Stimulated activated CD8-positive, alpha-beta memory T cell treated with anti-CD3 and anti-CD28 coated beads, Interleukin-7, amount 100 ng/mL, for 24 hours (primary cell): ENCODE measurements at regions not wholly inside any gene's neighbourhood (a gene's known extent, or its start where the extent isn't known, plus 50 kb on each side); places are given as distances from the start of the nearest gene placed in this dataset.

Experiments used
- DNase-seq: peaks from one replicate; pipeline ENCODE4 v3.0.0-alpha.2; 2020; ENCODE audit warnings: low read depth

DNA sequence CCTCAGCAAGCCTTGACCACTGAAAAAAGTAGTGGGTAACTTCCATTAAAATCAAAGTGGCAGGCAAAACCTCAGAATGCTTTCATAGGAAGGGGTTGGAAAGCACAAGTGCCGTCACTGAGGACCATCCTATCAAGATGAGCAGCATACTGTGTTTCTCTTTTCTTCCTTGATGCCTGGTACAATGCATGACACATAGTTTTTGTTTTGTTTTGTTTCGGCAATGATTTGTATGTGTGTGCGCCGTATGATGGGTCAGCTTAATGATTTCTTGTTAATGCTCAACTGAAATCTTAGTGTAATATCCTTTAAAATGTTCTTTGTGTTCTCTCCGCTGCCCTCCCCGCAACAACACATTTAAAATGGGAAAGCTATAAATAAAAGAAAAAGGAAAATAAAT, 476.4 kb upstream of the KCNMB2 start:
- no peak for DNase-seq

DNA sequence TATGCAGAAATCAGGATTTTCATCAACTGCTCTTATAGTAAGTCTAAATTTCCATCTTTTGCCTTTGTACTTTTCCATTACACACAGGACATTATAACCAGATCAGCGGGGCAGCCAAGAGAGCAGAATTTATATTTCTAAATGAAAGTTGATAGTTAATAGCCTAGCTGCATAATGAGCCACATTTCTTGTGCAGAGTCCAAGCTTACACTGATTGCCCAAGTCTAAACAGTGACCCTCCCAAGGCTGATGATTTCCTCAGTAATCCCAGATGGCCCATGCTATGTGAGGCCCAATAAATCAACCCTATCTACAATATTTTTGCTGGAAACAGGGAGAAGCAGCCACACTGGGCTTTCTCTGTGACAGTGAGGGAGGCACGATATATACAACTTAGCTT, 475.8 kb upstream of the KCNMB2 start:
- DNase-seq, result no peak

DNA sequence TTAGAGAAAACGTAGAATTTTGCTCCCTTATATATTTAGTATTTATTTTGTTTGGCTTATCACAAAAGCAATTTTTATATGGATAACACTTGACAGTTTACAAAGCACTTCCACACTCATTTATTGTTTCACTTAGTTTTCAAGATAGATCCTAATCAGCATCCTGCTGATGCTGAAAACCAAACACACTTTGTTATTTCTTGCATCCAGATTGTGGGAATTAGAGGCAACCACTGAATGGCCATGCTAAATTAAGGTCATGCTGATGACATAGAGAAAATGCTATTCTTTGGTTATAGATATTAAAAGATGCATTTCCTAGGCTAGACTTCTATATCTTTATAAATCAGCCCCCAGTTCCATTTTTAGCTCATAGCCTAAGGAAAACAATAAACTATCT, 474.1 kb upstream of the KCNMB2 start:
- no peak for DNase-seq

DNA sequence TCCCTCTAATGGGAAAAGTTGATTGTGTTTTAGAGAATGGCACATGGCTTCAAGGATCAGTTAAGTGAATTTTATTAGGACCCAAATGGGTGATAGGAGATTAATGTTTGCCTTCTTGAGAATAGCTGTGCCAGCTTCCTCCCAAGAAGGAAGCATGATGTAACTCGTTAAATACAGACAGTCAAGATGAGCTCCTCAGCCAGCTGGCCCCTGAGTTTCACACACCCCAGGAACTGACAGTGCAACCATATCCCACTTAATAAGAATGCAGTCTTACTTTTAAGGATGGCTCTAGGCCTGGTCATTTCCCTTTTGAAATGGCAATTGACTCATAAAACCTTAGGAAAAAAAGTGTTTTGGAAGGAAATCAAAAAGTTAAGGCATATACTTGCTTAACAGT, 472.8 kb upstream of the KCNMB2 start:
- DNase-seq, result no peak

DNA sequence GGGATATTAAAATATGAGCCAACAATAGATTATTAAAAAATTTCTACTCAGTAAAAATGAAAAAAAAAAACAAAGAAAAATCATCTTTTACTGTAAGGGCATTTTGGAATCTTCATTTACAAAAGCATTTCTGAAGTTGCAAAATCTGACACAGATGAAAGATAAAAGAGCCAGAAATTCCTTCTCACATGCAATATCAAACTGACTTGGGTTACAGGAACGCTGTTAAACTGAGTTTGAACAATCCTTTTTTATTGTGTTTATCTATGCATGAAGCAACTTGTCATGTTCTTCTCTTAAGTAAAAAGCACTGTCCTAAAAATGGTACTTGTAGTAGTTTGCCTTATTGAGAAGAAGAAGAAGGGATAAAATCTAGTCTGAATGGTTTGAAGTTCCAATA, 468.5 kb upstream of the KCNMB2 start:
- no peak for DNase-seq

DNA sequence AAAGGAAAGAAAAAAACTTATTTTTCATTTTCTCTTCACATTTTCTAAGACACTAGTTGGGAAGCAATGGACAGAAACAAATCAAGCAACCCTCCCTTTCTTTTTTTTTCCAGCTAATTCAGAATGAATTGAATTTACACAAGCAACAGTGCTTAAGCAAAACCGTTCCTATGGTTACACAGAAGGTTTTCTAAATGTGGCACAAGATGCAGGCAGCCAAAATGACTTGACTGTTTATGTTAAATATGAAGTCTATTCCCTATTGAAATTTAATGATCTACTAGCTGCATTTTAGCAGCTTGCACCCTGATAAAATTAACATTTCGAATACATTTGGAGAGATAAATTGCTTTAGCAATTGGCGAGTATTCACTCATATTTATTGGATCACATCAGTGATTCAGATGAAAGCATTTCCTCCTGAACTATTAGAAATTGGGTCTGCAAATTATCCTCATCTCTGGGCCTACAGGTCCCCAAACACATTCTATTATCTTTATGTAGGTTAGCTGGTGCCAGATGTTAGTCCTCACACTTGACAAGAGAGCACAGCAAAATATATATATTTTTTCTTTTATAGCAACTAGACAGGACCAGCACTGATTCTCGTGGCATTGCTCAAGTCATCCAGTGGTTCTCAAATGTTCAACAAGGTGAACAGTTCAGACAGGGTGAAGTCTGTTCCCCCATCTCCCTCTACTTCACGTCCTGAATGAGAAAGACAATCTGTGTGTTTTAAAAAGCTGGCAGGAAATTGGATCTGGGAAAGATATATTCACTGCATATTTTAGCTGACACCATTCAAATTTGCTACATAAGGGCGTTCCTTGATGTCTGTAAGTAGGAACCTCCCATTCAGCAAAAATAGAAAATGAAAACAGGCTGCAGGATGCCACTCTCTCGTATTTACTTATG, 463.6 kb upstream of the KCNMB2 start:
- DNase-seq, result no peak

DNA sequence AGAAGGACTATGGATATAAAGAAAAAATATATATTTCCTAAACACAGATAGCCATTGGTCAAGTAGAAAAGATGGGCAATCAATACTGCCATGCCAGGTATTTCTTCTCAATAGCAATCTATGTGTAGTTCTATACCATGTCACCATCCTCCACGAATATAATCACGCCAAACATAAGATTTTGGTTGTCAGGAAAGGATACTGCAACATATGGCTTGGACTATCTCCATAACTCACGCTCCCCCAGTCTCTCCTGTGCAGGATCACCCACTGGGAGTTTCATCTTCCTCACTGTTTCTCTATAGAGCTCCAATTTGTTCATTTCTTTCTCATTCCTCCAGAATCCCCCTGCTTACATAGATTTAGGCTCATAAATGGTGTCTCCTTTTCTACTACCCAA, 462.9 kb upstream of the KCNMB2 start:
- no peak for DNase-seq

DNA sequence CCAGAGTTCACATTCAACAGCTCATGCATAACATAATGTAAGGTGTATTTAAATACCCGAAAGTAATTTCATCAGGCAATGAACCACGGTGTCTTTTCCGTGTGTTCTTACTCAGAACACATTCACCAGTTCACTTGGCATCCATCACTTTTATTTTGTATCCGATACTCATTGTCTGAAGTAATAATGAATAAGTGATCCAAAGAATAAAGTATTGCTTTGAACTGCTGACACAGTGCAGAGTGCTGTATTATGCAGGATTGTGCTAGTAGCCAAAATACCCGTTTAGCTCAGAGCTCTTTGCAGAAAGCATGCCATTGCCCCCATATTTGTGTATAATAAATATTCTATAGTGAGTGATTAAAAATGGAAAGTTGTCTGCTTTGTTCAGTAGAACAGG, 460.9 kb upstream of the KCNMB2 start:
- DNase-seq, result no peak

DNA sequence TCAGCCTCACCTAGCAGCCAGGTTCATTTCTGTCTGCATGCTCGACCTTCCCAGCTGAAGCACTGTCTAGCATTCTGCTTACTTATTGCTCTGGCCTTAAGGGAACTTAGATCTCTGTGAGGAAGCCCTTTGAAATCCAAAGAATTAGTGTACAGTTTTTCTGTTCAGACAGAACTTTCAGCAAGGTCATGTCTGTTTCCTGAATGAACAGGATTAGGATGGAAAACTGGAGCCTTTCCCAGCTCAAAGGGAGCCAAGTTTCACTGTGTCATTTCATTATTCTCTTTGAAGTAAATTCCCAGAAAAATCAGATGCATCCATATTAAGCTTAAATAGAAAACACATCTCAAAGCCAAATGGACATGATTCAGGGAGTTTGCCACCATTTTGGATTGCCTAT, 457.3 kb upstream of the KCNMB2 start:
- DNase-seq, result no peak

DNA sequence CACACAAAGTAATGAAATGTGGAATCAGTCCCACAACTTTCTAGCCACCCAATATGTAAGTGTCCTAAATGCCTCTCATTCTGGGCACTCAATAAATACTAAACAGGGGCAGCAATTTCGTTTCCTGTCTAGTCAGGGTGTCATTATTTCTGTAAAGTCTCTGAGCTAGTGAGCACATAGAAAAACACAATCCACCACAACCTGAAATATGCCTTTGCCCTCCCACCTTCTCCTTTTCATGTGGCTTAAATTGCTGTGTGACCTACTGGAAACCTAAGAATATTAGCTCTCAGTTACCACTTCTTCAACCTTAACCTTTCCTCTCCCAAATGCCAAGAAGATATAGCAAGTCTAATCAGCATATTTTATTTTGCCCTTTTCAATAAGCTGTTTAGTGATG, 456.3 kb upstream of the KCNMB2 start:
- DNase-seq, result no peak

DNA sequence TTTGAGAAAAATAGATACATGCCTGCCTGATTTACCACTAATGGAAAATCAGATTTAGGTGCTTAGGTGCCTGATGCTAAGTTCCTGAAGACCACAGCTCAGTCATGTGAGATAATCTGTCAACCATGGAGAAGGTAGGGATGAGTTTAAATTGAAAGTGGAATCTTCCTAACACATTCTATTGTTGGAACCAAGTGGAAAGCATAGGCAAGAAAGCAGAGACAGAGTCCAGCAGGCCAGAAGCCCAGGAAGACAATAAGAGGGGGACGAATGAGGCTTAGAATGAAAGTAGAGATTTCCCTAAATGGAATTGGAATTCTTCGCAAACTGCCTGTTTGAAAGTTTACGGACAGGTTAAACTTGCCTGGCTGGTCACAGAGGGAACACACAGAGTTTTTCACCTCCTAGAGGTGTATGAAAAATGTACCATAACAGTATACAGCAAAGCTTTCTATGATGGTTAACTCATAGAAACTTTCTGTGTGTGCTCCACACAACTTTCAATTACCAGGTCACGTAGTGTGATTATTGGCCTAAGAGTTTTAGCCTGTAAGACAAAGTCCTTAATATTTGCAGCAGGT, 453.8 kb upstream of the KCNMB2 start:
- no peak for DNase-seq

DNA sequence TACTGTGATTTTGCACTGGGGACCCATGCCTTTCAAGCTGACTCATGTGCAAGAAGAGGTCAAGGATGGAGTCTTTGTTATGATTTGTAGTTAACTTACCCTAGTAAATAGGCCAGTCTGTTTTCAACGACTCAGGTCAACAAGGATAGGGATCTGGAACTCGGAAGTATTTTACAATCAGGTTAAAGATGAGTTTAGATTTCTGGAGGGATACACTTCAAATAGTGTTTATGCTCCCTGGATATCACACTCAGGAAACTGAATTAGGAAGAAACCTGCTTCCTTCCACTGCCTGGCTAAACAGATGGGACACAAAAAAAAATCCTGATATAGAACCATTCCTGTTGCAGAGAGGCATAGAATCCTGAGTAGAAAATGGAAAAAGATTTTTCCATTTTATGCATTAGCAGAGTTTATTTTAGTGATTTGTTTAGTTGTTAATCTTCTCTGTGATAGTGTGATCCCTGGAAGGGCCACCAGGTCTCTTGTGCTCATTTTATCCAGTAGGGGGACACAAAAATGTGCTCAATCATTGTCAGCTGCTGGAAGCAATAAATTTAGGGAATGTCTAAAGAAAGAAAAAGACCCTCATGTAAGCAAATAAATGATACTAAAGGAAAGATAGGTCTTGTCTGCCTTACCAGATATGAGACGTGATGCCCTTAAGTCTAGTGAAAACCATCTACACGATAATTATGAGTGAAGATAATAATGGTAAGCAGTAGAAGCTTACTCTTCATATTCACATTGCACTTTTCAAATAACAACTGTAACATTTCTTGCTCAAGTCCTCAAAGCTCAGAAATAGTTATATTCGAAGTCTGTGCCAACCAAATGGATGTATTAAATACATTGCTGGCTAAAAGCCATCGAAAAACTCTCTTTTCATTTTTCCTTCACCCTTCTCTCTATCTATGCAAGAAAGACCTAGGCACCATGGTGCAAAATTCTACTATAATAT, 452.1 kb upstream of the KCNMB2 start:
- no peak for DNase-seq

DNA sequence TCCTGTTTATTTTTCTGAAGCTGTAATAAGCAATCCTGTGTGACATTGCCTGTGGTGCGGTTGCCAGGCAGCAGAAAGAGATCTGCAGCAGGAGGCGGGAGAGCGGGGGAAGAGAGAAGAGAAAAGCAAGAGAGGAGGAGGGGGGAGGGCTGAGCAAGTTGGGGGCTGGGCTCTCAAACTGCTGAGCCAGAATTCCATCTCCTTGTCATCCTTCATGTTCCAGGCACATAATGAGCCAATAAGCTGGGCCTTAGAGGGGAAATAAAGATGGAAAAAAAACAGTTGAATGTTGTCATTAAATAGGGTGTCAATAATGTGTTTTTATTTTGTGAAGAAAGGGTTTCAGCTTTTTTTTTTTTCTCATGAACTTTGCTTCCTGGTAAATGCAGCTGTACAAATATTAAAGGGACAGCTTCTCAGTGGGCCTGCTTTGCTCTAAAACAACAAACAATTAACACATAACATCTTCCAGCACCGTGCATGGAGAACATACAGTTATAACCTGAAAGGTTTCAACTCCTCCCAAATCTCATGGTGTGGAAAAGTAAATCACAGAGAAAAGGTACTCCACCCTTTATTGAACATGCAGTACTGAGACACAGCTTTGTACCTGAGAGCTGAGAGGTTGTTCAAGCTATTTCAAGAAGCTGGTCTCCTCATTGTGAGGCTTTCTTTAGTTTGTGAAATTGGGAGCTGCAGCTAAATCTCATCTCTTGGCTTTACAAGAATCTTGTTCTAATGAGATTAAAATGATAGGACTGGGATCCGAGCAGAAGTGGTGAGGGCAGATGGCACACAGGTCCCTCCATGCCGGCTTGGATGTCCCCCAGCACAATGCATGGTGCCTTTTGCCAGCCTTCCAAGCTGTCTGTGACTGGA, 451.1 kb upstream of the KCNMB2 start:
- no peak for DNase-seq

DNA sequence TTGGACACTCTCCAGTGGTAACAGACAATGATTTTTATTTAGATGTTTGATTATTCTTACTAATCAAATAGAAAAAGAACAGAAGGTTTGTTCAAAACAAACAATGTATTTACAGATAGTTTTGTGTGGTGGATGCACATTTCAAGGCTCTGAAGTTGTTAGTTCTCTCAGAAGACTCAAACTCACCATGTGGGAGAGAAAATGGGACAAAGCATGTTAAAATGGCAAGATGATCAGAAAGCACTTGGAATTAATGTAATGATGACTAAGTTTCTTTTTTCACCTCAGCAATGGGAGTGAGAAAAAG, 450.5 kb upstream of the KCNMB2 start:
- DNase-seq, result no peak

DNA sequence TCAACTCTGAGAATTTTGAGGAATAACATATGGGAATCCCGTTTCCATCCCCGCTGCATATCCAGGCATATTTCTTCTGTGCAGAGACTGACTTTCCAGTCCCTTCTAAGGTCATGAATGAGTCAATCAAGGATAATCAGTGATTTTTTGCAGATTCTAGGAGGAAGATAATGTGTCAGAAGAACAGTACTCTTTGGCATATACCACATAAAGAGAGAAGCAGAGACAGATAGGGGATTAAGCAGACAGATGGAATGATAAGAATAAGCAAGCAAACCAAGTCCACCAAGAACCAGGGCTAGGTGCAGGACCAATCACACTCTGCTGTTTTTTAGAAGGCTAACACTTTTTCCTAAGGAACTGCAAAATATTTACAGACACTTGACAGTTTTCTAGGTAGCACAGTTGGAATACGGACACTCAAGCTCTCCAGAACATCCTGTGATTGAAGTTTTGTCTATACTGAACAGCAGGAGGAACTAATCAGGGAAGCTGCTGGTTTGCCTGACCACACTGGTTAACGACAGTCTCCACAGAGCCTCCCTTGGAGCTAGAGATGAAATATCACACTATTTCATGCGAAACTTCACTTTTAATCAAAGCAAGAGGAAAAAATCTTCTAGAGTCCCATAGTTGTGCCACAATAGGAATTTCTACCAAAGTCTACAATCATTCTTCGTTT, 450.0 kb upstream of the KCNMB2 start:
- DNase-seq, result no peak

DNA sequence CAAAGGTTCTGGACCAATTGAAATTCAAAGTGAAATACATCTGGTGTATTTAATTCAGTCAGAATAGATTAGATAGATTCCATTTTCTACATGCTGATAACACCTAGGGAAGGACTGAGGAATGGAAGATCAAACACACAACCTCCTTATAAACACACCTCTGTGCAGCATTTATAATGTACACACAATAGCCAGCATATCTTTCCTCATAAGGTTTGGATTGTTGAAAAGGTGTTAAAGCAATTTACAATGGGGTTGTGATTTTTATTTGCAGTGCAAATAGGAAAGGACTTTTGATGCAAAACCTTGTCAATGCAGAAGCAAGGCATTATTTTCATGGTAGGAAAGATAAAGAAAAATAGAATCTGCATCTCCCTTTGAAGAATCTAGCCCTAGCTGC, 448.9 kb upstream of the KCNMB2 start:
- no peak for DNase-seq

DNA sequence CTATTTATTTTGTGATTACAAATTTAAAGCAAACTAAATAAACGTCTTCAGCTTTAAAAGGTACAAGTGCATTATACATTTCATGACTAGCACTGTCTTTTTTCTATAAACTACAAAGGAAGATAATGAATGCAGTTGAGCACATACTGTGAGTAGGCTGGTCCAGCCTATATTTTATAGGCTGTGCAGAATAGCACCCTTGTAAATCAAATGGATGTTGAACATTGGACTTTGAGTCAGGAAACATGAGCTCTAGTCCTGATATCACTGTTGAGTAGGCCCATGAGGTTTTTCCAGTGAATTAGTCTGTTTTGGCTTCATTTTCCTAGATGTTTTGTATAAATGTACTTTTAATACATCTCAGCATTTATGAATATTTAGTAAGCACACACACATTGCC, 447.3 kb upstream of the KCNMB2 start:
- DNase-seq, result no peak

DNA sequence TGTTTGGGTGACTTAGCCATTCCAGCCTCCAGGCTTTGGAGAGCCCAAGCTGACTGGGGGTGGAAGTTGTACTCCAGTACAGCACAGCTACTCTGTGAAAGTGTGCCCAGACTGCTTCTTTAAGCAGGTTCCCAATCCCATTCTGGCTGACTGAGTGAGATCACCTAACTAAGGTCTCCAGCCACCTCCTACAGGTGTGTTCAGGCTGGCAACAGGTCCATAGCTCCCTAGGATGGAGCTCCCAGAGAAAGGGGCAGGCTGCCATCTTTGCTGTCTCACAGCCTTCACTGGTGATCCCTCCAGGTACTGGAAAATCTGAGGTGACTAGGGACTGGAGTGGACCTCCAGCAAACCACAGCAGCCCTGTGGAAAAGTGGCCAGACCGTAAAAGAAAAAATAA, 445.3 kb upstream of the KCNMB2 start:
- DNase-seq, result no peak

DNA sequence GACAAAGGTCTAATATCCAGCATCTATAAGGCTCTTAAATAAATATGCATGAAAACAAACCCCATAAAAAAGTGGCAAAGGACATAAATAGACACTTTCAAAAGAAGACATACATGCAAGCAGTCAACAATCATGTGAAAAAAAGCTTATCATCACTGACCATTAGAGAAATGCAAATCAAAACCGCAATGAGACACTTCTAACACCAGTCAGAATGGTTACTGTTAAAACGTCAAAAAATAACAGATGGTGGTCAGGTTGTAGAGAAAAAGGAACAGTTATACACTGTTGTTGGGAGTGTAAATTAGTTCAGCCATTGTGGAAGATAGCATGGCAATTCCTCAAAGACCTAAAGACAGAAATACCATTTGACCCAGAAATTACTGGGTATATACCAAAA, 440.7 kb upstream of the KCNMB2 start:
- DNase-seq, result no peak

DNA sequence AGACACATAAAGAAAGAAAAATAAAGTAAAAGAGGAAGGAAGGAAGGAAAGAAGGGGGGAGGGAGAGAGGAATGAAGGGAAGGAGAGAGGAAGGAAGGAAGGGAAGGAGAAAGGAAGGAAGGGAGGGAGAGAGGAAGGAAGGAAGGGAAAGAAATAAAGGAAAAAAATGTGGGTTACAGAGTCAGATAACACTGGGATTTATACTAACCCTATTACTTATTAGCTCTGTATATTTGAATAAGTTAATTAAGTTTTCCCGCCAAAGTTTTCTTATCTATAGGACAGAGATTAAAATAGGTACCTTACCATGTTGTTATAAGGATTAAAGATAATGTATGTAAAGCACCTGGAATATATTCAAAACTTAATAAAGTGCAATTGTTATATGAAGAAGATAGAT, 439.3 kb upstream of the KCNMB2 start:
- DNase-seq, result no peak

DNA sequence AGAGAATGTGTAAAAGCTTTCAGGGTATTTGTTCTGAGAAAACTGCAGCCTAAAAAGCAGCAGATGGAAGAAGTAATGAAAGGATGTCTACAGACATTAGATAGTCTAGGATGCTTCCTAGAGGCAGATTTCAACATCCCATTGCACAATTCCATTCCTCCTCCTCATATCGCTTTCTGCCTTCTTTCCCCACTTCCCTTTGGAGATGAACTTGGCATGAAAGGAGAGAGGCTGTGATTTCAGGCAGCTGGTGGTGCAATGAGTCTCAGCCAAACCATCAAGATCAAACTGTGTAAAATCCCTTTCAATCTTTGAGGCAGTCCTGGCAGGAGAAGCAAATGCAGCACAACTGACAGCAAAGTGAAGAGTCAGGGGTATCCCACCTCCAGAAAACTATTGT, 438.7 kb upstream of the KCNMB2 start:
- no peak for DNase-seq
